ENCODE measurements at regions not wholly inside any gene's neighbourhood (a gene's known extent, or its start where the extent isn't known, plus 50 kb on each side); places are given as distances from the start of the nearest gene placed in this dataset.

- DNase-seq (ENCODE audit: low read depth in 2 of 2) = no peak
These were observed 63.5 kb upstream of the C1GALT1 start for GRCh38 chr7:7118822-7119221.

GRCh38 chr7:7119729-7120128 lies 62.6 kb upstream of the C1GALT1 start:
- no peak for DNase-seq (ENCODE audit: low read depth in 2 of 2)

- DNase-seq (ENCODE audit: low read depth in 2 of 2) = no peak
These were observed 60.3 kb upstream of the C1GALT1 start for GRCh38 chr7:7122033-7122478.

- DNase-seq (ENCODE audit: low read depth in 2 of 2) = no peak
These were observed 59.6 kb upstream of the C1GALT1 start for GRCh38 chr7:7122701-7123281.

GRCh38 chr7:7125963-7126362 lies 56.4 kb upstream of the C1GALT1 start:
- no peak for DNase-seq (ENCODE audit: low read depth in 2 of 2)

GRCh38 chr7:7127773-7128172 lies 54.6 kb upstream of the C1GALT1 start:
- DNase-seq (ENCODE audit: low read depth in 2 of 2) = no peak

GRCh38 chr7:7129381-7129780 lies 53.0 kb upstream of the C1GALT1 start:
- DNase-seq (ENCODE audit: low read depth in 2 of 2) = no peak

- no peak for DNase-seq (ENCODE audit: low read depth in 2 of 2)
These were observed 51.1 kb upstream of the C1GALT1 start for GRCh38 chr7:7131273-7131672.
